ENCODE measurements at regions not wholly inside any gene's neighbourhood (a gene's known extent, or its start where the extent isn't known, plus 50 kb on each side); places are given as distances from the start of the nearest gene placed in this dataset.

DNA sequence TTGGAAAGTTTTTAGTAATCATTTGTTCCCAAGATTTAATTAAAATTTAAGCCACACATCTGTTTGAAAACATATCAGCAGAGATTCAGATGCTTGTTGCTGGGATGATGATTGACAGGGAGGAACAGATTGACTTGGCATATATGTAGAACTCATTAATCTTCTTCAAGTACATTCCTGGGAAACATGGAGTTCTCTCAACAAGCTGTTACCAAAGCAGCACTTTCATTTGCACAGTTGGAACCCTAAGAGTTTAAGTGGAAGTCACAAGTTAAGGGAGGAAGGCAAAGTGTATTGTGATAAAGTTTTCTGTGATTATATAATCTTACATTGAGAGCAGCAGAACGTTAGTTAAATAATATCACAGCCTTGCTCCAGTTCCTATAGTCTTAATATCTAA is 485.4 kb upstream of the CELF2 start:
- DNase-seq (ENCODE audit: low spot score) (no peak), ATAC-seq (no peak)

DNA sequence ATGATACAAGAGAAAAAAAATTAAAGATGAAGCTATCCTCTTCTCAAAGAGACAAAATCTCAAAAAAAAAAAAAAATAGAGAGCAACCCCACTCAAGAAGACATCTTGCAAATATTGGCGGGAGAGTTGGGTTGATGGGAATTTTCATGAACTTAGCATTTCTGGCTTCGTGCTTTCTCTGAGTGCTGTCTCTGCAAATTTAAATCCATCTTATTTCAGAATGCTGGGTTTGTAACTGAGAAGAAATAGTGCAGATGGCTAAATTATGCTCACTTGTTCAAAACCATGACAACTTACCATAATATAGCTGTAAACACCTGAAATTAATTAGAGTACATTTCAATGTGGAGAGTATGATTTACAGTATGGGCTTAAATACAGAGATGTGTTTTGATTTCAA is 484.8 kb upstream of the CELF2 start:
- DNase-seq (ENCODE audit: low spot score): no peak
- no peak for ATAC-seq

DNA sequence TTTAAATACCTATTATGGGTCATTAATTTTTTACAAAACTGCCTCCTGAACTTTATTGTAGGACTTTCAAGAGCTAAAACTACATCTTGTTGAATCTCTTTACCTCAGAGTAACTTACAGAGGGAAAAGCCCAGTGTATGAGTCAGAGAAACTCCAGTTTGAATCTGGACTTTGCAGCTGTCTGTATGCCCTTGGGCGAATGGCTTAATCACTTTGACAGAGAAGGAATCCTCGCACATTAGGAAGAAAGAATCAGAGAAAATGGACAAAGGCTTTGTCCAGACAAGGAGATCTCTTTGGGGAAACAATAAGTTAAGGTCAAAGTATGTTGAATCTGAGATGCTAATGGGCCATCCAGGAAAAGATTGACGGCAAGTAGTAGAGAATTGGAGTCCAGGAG is 484.2 kb upstream of the CELF2 start:
- ATAC-seq: no peak
- DNase-seq (ENCODE audit: low spot score): no peak

DNA sequence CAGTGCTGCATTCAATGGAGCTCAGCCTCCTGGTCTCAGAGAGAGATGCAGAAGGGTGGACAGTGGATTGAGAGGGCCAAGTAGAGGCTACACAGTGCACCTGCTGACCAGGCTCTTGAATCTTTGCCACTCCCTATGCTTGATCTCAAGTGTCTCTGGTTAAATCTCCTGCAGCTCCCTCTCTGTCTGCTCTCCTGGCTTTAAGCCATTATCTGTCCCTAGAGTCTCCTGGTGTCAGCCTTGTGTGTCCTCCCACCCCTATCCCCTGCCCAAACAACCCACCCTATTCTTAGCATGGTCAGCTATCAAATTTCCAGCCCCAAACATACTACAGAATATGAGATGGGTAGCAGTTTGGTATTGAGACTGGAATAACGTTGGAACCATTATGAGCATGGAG is 479.3 kb upstream of the CELF2 start:
- ATAC-seq (no peak), DNase-seq (ENCODE audit: low spot score) (no peak)

DNA sequence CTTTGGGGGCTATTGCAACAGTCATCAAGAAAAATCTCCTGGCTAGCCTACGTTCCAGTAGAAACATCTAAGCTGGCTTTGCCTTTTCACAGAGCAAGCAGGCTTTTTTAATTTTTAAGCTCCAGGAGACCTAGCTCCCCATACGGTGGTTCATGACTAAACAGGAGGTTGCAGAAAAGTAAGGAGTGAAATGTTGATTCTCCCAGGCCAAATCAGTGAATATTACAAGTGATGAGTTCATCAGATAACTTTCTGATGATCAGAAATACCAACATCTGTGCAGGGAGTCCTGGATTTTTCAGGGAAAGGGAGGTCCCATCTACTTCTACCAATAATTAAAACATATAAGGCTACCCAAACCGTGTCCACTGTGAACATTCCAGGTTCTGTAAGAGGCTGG is 477.3 kb upstream of the CELF2 start:
- no peak for DNase-seq (ENCODE audit: low spot score)
- ATAC-seq: no peak

DNA sequence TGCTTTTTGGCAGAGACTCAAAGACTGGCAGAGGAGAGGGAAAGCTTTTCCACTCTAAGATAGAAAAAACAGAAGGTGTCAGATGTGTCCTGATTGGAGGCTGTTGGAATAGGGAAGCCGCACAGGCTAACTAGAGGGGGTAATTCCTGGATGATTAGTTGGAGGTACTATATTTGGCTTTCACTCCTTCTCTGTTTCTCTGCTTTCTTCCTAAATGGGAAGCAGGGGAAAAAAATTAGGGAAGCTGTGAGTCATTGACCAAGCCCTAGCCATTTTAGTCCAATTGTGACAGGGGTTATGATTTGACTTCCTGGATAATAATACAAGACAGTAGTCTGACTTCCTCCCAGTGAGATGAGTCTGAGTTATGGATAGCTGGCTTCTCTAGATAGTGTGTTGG is 475.2 kb upstream of the CELF2 start:
- DNase-seq (ENCODE audit: low spot score) (no peak), ATAC-seq (no peak)

DNA sequence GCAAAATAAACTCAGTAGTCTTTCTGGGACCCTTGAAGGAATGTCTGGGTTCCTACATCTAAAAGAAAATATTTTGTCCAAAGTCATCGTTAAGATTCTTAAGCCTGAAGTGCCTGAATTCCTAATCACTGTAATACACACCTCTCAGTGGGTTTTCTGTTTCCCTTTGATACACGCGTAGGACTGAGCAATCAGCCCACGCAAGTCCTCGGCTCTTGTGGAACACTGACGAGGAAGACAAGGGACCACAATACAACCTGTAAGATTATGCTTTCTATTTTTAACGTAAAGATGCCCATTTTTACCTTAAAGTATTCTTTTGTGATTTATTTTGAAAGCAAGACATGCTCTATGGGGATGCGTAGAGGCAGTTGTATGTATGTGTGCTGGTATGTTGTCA is 472.8 kb upstream of the CELF2 start:
- ATAC-seq (no peak), DNase-seq (ENCODE audit: low spot score) (no peak)

DNA sequence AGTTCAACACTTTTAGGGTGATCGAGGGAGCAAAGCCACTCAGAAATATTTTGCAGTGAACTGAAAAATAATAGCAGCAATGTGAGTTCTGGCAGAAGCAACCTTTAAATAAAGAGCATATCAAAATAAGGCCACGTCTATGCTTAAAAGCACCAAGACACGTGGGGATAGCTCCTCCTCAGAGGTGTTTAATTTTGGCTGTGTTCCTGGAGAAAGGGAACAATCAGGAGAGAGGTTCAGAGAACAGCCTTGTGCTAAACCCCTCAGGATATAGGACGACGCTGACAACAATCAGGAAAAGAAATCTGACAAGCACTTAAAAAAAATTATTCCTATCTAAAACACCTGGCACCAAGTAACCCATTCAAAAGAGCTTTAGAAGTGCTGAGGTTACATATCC is 471.9 kb upstream of the CELF2 start:
- ATAC-seq (no peak), DNase-seq (ENCODE audit: low spot score) (no peak)

DNA sequence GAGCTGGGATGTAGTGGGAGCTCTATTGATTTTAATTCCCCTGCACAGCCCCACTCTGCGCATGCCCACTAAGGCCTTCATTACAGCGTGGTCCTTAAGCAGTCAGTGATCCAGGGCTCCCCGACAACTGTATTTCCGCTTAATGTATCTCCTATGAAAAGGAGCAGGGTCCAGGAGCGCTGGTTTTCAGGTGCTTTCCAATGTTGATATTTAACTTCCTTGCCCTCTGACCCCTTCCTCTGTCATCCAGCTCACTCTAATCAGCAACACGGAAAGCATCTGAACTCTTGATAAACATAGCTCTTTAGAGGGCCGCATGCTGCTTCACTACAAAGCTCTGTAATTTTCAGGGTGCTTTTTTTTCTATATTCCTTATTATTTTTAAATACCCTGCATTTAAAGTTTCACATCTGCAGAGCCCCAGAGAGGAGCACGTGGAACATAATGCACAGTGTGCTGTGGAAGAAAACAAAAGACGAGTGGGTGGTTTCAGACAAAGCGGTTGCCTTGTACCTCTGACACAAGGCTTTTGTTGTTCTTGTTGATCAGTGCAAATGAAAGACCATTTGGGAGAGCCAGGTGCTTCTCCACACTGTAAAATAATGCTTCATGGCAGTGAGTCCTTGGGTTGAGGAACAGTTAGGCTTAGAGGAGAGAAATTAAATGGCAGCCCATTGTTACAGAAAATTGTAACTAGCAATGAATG is 465.9 kb upstream of the CELF2 start:
- DNase-seq (ENCODE audit: low spot score) (no peak), ATAC-seq (no peak)

DNA sequence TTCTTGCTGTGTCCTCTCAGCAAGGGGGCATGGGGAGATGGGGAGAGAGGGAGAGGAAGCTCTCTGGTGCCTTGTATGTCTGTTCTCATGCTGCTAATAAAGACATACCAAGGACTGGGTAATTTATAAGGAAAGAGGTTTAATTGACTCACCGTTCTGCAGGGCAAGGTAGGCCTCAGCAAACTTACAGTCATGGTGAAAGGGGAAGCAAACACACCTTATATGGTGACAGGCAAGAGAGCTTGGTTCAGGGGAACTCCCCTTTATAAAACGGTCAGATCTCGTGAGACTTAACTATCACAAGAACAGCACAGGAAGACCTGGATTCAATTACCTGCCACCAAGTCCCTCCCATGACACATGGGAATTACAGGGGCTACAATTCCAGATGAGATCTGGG is 464.7 kb upstream of the CELF2 start:
- no peak for DNase-seq (ENCODE audit: low spot score)
- no peak for ATAC-seq

DNA sequence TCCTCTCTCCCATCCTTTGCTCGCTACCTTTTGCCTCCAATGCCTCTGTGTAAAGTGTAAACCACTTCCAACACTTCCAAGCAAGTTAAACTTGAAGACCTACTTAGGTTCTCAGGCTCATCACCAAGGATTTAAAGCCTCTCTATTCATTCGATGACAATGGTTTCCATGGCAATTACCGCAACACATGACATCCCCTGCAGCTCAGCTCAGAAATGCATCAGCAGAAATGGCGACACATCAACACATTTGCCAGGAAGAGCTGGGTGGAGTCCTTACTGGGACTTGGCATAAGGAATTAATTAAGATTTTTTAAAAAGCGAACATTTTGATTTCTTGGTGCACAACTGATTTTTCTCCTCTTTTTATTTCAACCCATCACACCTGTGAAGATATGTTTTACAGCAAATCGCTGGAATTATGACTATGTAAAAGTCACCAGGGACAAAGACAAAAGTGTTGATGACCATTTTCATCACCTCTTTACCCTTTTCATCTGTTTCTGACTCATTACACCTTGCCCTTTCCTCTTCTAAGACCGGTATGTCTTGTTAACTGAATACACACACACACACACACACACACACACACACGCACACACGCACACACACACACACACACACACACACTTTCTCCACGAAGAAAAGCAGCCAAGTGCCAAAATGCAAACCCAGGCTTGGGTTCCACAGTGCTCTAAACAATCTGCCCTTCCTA is 453.4 kb upstream of the CELF2 start:
- DNase-seq (ENCODE audit: low spot score): no peak
- no peak for ATAC-seq

DNA sequence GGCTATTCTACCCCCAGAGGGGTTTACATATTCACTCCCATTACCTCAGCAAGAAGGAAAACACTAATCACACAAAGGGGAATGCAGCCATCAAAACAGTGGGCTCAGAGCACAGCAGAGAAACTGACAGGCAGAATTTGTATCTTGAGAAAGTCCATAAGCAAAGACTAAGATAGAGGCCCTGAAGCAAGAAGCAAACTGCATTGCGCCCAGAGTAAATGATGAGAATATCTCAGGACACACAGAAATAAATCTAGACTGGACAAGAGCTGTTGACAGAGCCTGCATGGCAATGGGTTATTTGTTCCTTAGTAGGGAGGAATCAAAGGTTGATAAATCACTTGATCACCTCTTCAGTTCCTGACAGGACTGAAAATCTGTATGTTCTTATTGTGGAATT is 440.7 kb upstream of the CELF2 start:
- no peak for ATAC-seq
- DNase-seq (ENCODE audit: low spot score): no peak

DNA sequence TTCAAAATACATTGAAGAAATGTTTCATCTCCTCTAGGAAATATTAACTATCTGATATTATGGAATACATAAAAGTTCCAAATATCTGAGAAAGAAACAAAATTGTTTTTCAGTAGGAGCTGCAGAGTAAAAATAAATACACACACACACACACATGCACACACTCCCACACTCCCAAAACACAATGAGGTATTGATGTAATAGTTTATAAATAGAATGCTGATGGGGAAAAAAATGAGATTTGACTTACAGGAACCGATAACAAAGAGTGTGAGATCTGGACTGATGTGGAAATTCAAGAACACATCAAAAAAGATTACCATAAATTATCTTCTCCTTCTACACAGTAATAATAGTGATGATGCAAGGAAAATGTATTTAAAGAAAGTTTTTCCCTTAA is 438.0 kb upstream of the CELF2 start:
- no peak for DNase-seq (ENCODE audit: low spot score)
- ATAC-seq: no peak

DNA sequence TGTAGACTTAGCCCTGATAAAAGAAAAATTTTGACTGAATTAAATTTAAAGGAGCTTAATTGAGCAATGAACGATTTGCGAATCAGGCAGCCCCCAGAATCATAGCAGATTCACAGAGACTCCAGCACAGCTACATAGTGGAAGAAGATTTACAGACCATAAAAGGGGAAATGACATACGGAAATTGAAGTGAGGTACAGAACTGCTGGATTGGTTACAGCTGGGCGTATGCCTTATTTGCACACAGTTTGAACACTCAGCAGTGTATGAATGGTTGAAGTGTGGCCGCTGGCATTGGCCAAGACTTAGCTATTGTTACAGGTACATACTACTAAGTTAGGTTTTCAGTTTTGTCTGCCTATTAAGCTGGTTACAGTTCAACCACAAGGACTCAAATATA is 433.5 kb upstream of the CELF2 start:
- DNase-seq (ENCODE audit: low spot score) (no peak), ATAC-seq (no peak)

DNA sequence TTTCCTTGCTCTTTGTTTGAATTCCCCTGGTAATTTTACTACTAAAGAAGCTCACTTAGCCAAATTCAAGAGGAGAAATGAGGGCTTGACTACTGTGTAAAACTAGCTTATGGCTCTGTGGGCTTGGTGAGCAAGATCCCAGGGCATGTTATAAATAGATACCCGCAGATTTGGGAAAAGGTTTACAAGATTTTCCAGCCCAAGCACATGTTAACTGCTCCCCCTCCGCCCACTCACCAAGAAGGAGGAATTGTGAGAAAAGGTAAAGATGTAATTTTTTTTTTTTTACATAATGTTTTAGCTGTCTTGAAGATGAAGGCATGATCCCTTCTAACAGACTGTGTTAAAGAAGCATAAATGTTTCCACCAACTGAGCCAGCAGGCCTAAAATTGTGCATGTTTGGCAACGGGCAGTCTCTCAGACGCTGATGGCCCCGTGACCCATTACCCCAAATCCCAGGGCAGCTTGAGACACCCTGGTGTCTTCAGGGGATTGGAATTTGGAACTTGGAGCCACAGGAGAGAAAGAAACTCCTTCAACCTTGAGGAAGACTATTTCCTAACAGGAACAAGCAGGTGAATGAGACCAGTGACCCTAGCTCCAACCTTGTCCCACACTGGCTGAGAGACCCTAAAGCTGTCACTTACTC is 429.8 kb upstream of the CELF2 start:
- DNase-seq (ENCODE audit: low spot score) (no peak), ATAC-seq (no peak)

DNA sequence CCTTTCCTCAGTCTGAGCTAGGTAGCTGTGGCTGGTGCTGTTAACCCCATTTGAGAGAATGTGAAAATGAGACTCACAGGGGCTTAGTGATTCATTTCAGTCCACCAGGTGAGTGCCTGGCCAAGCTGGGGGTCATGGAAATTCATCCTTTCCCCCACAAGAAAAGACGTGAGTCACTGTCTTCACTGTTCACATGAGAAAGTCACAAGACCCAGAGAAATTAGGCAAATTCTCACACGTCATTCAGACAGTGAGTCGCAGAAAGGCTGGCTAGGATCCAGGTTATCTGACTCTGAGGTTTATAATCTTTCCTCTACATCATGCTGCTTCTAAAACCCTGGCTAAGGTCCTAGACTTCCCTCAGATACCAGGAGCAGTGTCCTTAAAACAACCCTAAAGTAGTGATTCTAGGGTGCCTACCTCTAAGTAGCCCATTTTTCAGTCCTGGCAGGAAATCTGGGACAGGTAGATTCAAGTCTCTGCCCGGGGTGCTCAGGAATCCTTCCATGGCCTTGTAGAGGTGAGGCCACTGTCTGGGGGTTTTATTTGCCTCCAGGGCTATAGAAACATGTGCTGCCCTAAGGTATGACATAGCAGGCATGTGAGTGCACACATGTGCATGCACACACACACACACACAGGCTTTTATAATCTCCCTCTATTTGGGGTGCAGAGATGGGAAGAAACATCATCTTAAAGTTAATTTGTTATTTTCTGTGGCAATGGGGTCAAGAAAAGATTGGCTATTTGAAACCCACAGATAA is 427.9 kb upstream of the CELF2 start:
- ATAC-seq (no peak), DNase-seq (ENCODE audit: low spot score) (no peak)

DNA sequence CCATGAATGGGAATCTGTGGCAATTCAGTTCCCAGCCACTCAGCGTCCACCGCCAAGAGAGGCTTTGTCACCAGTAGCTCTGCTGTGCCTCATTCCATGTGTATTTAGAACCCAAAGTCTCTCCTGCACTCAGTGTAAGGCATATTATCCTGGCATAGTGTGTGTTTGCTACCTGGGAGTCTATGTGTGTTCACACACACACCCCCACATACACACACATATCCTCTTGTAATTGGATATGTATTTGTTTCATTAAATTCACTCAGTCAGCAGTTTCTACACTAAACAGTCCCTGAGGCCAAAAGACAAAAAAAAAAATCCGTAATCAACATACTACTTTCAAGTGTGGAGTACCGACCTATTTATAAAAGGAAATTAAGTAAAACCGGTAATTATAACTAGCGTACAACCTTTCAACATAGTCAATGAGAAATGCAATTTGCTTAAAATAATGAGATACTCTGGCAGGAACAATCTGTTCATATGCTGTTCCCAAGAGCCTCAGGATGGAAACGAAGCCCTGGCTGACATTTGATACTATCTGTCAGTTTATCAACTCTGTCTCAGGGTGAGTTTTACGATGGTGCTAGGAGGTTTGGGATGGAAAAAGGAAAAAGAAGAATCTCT is 425.8 kb upstream of the CELF2 start:
- ATAC-seq (no peak), DNase-seq (ENCODE audit: low spot score) (no peak)

DNA sequence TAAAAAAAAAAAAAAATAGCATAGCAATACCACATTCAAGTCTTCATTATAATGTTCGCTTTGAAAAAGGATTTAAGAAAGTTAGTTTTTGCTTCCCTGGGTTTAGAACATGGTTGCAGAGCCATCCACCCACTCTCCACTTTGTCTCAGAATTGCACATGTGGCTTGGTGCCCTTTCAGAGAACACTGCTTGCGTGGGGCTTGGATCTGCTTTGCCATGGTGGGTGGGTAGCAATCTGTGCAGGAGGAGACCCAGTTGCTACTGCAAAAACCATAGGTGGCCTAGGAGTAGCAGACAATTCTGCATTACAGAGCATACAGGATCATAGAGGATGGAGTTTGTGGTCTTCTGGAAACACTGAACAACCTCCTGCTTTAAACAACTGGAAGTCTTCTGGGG is 421.4 kb upstream of the CELF2 start:
- DNase-seq (ENCODE audit: low spot score) (no peak), ATAC-seq (no peak)

DNA sequence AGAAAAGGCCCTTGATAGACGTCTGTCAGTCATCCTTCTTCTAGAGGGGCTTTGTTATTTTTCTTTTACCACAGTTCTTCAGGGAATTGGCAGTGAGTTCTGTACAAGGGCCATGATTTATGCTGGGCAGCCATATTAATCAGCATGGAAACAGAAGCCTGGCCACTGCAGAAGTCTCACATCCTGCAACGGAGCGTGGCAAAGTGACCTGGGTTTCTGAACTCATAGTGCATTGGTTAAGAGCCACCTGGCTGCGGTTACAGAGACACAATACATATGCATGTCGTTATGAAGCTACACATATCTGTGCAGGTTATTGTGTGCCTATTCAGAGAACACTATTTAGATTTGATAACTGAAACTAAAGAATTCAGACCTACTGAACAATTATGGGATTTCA is 419.4 kb upstream of the CELF2 start:
- ATAC-seq: no peak
- no peak for DNase-seq (ENCODE audit: low spot score)

DNA sequence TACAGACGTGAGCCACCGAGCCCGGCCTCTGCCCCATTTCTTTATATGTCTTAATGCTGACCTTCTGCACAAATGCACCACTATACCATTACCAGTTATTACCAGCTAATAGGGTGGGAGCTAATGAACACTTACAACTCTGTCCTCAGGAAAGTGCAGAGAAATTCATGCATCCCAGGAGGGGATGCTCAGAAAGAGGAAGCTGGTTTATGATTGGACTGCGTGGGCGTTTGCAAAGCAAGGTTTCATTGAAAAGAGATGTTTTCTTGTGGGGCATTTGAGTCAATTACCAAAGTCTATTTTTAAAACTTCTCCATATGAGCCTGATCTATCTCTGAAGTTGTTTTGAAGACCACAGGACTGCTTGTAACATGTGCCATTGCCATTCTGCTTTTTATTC is 417.7 kb upstream of the CELF2 start:
- DNase-seq (ENCODE audit: low spot score) (no peak), ATAC-seq (no peak)

DNA sequence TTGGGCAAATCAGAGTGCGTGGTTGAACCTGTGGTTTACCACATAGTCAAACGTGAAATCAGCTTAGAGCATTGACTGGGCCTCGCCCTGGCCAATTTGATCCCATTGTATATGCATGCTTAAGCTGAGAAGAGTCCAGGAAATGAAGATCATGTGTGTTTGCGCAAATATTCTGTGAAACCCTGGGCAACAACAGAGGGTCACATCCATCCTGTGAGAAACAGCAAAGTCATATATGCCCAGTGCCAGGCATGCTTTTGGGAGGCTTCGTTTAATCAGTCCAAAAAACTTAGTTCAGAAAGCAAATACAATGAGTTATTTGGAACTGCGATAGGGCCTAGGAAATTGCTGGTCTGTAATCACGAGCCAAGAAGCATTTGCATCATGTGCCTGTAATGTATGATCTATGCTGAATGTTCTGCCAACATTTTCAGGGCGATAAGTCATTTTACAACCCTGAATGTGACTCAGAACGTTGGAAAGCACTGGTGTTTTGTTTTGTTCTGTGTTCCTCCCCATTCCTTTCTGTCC is 412.1 kb upstream of the CELF2 start:
- no peak for ATAC-seq

More for the DNA sequence above, 412.1 kb upstream of the CELF2 start:
- DNase-seq (ENCODE audit: low spot score): no peak

All from left lobe of liver (tissue), 2 donors.